ENCODE measurements at regions not wholly inside any gene's neighbourhood (a gene's known extent, or its start where the extent isn't known, plus 50 kb on each side); places are given as distances from the start of the nearest gene placed in this dataset.

GRCh38 chrX:112979879-112980278 is 139.2 kb upstream of the AMOT start:
- no peaks in the 10 kb centered on the region for H3K9me3 ChIP-seq (ENCODE audit: low read length)
- no peaks in the 10 kb centered on the region for H3F3A ChIP-seq (ENCODE audit: low read length, unreplicated experiment)
- no peaks in the 10 kb centered on the region for H3K27me3 ChIP-seq (ENCODE audit: low read length)
- intact Hi-C loops (cut with micrococcal nuclease): no loop called here
- H3K9me2 ChIP-seq (replicated peaks; ENCODE audit: low read length): no peaks in the 10 kb centered on the region
- H3K4me2 ChIP-seq (ENCODE audit: low read length): no peak overlapping the region
- H2AFZ ChIP-seq (ENCODE audit: low read length): no peak overlapping the region
- no TSS peak for BruUV-seq (replicated peaks)
- no peak overlapping the region for H3K9ac ChIP-seq (ENCODE audit: low read length)
- H4K20me1 ChIP-seq (ENCODE audit: low read length): no peaks in the 10 kb centered on the region
- H3K4me3 ChIP-seq (ENCODE audit: low read length): no peak overlapping the region
- H3K27ac ChIP-seq (ENCODE audit: low read length): no peak overlapping the region
- H3K4me1 ChIP-seq (ENCODE audit: insufficient read depth, low read length): no peaks in the 10 kb centered on the region
- no peaks in the 10 kb centered on the region for H3K36me3 ChIP-seq (ENCODE audit: low read depth, low read length)
- TF ChIP-seq EZH2 (IDR thresholded peaks at IDR 0.05; ENCODE audit: low read length, unreplicated experiment) (no peak), CTCF (conservative IDR thresholded peaks at IDR 0.05; ENCODE audit: low read depth, low read length) (no peak), EZH2phosphoT487 (IDR thresholded peaks at IDR 0.05; ENCODE audit: borderline replicate concordance, low read length) (no peak)
- ChIA-PET POLR2A (ENCODE audit: unreplicated experiment) (no interaction called here), CTCF (no interaction called here)
- no peaks in the 10 kb centered on the region for H3K79me2 ChIP-seq (ENCODE audit: low read length)
- ATAC-seq (no peak), DNase-seq (no peak)

DNA sequence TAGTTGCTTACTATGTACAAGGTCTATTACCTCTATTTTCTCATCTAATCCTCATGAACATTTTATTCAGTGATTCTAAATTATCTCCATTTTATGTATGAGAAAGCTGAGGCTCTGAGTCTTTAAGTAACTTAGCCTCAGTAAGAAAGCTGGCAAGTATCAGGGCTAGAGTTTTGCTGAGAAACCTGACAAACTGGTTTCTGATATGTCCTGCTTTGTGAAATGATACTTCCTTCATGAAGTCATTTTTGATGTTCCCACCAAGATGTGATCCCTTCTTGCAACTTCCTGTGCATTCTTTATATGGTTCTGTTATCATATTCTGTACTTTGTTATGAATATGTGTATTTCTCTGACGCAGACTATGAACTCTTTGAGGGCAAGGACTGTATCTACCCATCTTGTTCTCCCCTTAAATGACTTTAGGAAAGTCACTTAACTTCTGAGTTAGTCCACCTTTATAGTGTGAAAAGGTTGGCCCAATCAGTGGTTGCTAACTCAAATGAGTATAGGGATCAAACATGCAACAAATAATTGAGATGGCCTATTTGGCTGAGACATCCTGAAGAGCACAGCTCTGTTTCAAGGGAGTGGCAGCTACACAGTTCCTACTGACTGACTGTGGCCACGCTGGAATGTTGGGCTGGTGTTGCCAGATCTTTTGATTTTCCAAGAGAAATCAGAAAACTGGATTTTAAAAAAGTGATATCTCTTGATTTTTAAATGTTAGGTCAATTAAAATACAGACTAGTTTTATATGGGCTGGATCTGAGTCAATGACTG is 127.9 kb upstream of the AMOT start:
- H2AFZ ChIP-seq (ENCODE audit: low read length): no peak overlapping the region
- no peaks in the 10 kb centered on the region for H3F3A ChIP-seq (ENCODE audit: low read length, unreplicated experiment)
- H3K4me3 ChIP-seq (ENCODE audit: low read length): no peak overlapping the region
- intact Hi-C loops (cut with micrococcal nuclease): no loop called here
- CTCF ChIA-PET: no interaction called here
- no peak overlapping the region for H3K9ac ChIP-seq (ENCODE audit: low read length)
- H3K4me2 ChIP-seq (ENCODE audit: low read length): no peak overlapping the region
- no peak for ATAC-seq
- no peaks in the 10 kb centered on the region for H3K36me3 ChIP-seq (ENCODE audit: low read depth, low read length)
- POLR2A ChIA-PET (ENCODE audit: unreplicated experiment): no interaction called here
- TF ChIP-seq CTCF (conservative IDR thresholded peaks at IDR 0.05; ENCODE audit: low read depth, low read length): no peak
- no peak for TF ChIP-seq EZH2 (IDR thresholded peaks at IDR 0.05; ENCODE audit: low read length, unreplicated experiment)
- TF ChIP-seq EZH2phosphoT487 (IDR thresholded peaks at IDR 0.05; ENCODE audit: borderline replicate concordance, low read length): no peak
- H3K79me2 ChIP-seq (ENCODE audit: low read length): no peaks in the 10 kb centered on the region
- no peaks in the 10 kb centered on the region for H4K20me1 ChIP-seq (ENCODE audit: low read length)
- H3K4me1 ChIP-seq (ENCODE audit: insufficient read depth, low read length): no peaks in the 10 kb centered on the region
- H3K27me3 ChIP-seq (ENCODE audit: low read length): no peaks in the 10 kb centered on the region
- H3K9me2 ChIP-seq (replicated peaks; ENCODE audit: low read length): no peaks in the 10 kb centered on the region
- H3K27ac ChIP-seq (ENCODE audit: low read length): no peak overlapping the region
- DNase-seq: peak; percentile 1
- BruUV-seq (replicated peaks): no TSS peak
- H3K9me3 ChIP-seq (ENCODE audit: low read length): no peaks in the 10 kb centered on the region

DNA sequence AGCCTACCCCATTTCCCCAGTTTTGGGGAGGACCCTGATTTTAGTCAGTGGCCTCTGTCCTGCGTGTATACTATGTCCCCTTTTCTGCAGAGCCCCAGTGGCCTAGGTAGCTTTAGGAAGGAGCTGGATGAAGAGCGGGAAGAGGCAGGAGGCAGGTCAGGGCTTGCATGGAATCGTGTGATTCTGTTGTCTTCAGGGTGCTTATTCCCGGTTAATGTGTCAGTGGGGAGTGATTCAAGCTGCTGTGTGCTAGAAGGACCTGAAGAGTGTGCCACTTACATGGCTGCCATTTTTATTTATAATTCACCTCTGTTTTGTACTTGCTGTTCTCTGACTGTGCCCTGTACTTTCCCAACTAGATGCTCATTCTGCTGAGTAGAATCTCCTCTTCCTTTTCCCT is 127.3 kb upstream of the AMOT start:
- no peaks in the 10 kb centered on the region for H3K36me3 ChIP-seq (ENCODE audit: low read depth, low read length)
- intact Hi-C loops (cut with micrococcal nuclease): no loop called here
- H3K9me2 ChIP-seq (replicated peaks; ENCODE audit: low read length): no peaks in the 10 kb centered on the region
- DNase-seq: no peak
- no TSS peak for BruUV-seq (replicated peaks)
- H3K4me1 ChIP-seq (ENCODE audit: insufficient read depth, low read length): no peaks in the 10 kb centered on the region
- ATAC-seq: no peak
- no peak overlapping the region for H3K9ac ChIP-seq (ENCODE audit: low read length)
- H3K9me3 ChIP-seq (ENCODE audit: low read length): no peaks in the 10 kb centered on the region
- no peaks in the 10 kb centered on the region for H3K27me3 ChIP-seq (ENCODE audit: low read length)
- no peaks in the 10 kb centered on the region for H3K79me2 ChIP-seq (ENCODE audit: low read length)
- ChIA-PET POLR2A (ENCODE audit: unreplicated experiment) (no interaction called here), CTCF (no interaction called here)
- no peak overlapping the region for H3K27ac ChIP-seq (ENCODE audit: low read length)
- H3F3A ChIP-seq (ENCODE audit: low read length, unreplicated experiment): no peaks in the 10 kb centered on the region
- TF ChIP-seq EZH2 (IDR thresholded peaks at IDR 0.05; ENCODE audit: low read length, unreplicated experiment): no peak
- H2AFZ ChIP-seq (ENCODE audit: low read length): no peak overlapping the region
- no peak overlapping the region for H3K4me3 ChIP-seq (ENCODE audit: low read length)
- no peaks in the 10 kb centered on the region for H4K20me1 ChIP-seq (ENCODE audit: low read length)
- H3K4me2 ChIP-seq (ENCODE audit: low read length): no peak overlapping the region
